ENCODE measurements at regions not wholly inside any gene's neighbourhood (a gene's known extent, or its start where the extent isn't known, plus 50 kb on each side); places are given as distances from the start of the nearest gene placed in this dataset.

- no peaks in the 10 kb centered on the region for H3K36me3 ChIP-seq (ENCODE audit: insufficient read depth, low read length)
- no peaks in the 10 kb centered on the region for H3K27me3 ChIP-seq (ENCODE audit: control insufficient read depth in 1 of 2, insufficient read depth in 2 of 2, low read length in 2 of 2)
- intact Hi-C loops (cut with DNase I, micrococcal nuclease) = no loop called here
- Mint-ChIP-seq H3K27ac (no peak overlapping the region), H3K9me3 (peaks cover 3% of the 10 kb centered on the region), H3K4me1 (ENCODE audit: low read depth) (no peaks in the 10 kb centered on the region), H3K27me3 (no peaks in the 10 kb centered on the region), H3K4me3 (no peak overlapping the region), H3K36me3 (ENCODE audit: low read depth) (no peaks in the 10 kb centered on the region)
- TF ChIP-seq CTCF (IDR thresholded peaks at IDR 0.05) = no peak
- H3K9me3 ChIP-seq (ENCODE audit: control insufficient read depth in 1 of 2, insufficient read depth in 1 of 2, low read length in 2 of 2) = peaks cover 0 to 4% of the 10 kb centered on the region in 2 experiments
- ATAC-seq (ENCODE audit: poor library complexity) = no peak
- no peak overlapping the region for H3K27ac ChIP-seq (ENCODE audit: low read depth in 1 of 2, low read length in 2 of 2)
- no peak overlapping the region for H3K4me3 ChIP-seq (ENCODE audit: low read length)
- CTCF ChIA-PET = no interaction called here
- POLR2A ChIA-PET = no interaction called here
- DNase-seq = no peak
- H3K4me1 ChIP-seq (ENCODE audit: insufficient read depth, low read length) = no peaks in the 10 kb centered on the region
Measured at GRCh38 chr13:61935710-61936109, 520.1 kb upstream of the PCDH20 start.

GRCh38 chr13:61927648-61928047 is 512.0 kb upstream of the PCDH20 start:
- no peak for ATAC-seq (ENCODE audit: poor library complexity)
- Mint-ChIP-seq H3K4me3 (no peak overlapping the region), H3K9me3 (peaks cover 6% of the 10 kb centered on the region), H3K4me1 (ENCODE audit: low read depth) (no peaks in the 10 kb centered on the region), H3K27ac (no peak overlapping the region), H3K36me3 (ENCODE audit: low read depth) (no peaks in the 10 kb centered on the region), H3K27me3 (no peaks in the 10 kb centered on the region)
- no peak overlapping the region for H3K27ac ChIP-seq (ENCODE audit: low read depth in 1 of 2, low read length in 2 of 2)
- CTCF ChIA-PET = no interaction called here
- no peaks in the 10 kb centered on the region for H3K4me1 ChIP-seq (ENCODE audit: insufficient read depth, low read length)
- POLR2A ChIA-PET = no interaction called here
- no peak for TF ChIP-seq CTCF (IDR thresholded peaks at IDR 0.05)
- H3K4me3 ChIP-seq (ENCODE audit: low read length) = no peak overlapping the region
- intact Hi-C loops (cut with DNase I, micrococcal nuclease) = no loop called here
- no peaks in the 10 kb centered on the region for H3K36me3 ChIP-seq (ENCODE audit: insufficient read depth, low read length)
- no peak for DNase-seq
- no peaks in the 10 kb centered on the region for H3K27me3 ChIP-seq (ENCODE audit: control insufficient read depth in 1 of 2, insufficient read depth in 2 of 2, low read length in 2 of 2)
- H3K9me3 ChIP-seq (ENCODE audit: control insufficient read depth in 1 of 2, insufficient read depth in 1 of 2, low read length in 2 of 2) = no peaks in the 10 kb centered on the region

- Mint-ChIP-seq H3K9me3 (peaks cover 19% of the 10 kb centered on the region), H3K4me3 (no peak overlapping the region), H3K4me1 (ENCODE audit: low read depth) (no peaks in the 10 kb centered on the region), H3K27ac (no peak overlapping the region), H3K36me3 (ENCODE audit: low read depth) (no peaks in the 10 kb centered on the region), H3K27me3 (no peaks in the 10 kb centered on the region)
- DNase-seq (no peak), ATAC-seq (ENCODE audit: poor library complexity) (no peak)
- no peak overlapping the region for H3K4me3 ChIP-seq (ENCODE audit: low read length)
- intact Hi-C loops (cut with DNase I, micrococcal nuclease) = no loop called here
- POLR2A ChIA-PET = no interaction called here
- H3K27ac ChIP-seq (ENCODE audit: low read depth in 1 of 2, low read length in 2 of 2) = no peak overlapping the region
- peaks cover 0 to 12% of the 10 kb centered on the region in 2 experiments for H3K9me3 ChIP-seq (ENCODE audit: control insufficient read depth in 1 of 2, insufficient read depth in 1 of 2, low read length in 2 of 2)
- H3K27me3 ChIP-seq (ENCODE audit: control insufficient read depth in 1 of 2, insufficient read depth in 2 of 2, low read length in 2 of 2) = no peaks in the 10 kb centered on the region
- no peak for TF ChIP-seq CTCF (IDR thresholded peaks at IDR 0.05)
- no peaks in the 10 kb centered on the region for H3K36me3 ChIP-seq (ENCODE audit: insufficient read depth, low read length)
- H3K4me1 ChIP-seq (ENCODE audit: insufficient read depth, low read length) = no peaks in the 10 kb centered on the region
- CTCF ChIA-PET = no interaction called here
Measured at GRCh38 chr13:61918841-61919240, 503.2 kb upstream of the PCDH20 start.
